Neutrophil (primary cell): ENCODE measurements at regions not wholly inside any gene's neighbourhood (a gene's known extent, or its start where the extent isn't known, plus 50 kb on each side); places are given as distances from the start of the nearest gene placed in this dataset.

ENCODE experiments used
- H3K27ac ChIP-seq: fragments of 200-600 bp; sonication (generic); 2 replicates; pipeline ENCODE4 v1.5.1; 2016; ENCODE audit warnings: mild to moderate bottlenecking, moderate library complexity
- H3K27me3 ChIP-seq: fragments of 200-600 bp; sonication (generic); 2 replicates; pipeline ENCODE4 v1.6.0; 2016; ENCODE audit warnings: mild to moderate bottlenecking
- H3K36me3 ChIP-seq: fragments of 200-600 bp; sonication (generic); 2 replicates; pipeline ENCODE4 v1.5.1; 2017
- H3K4me1 ChIP-seq, 2 experiments: fragments of 200-600 bp in 1 of 2; sonication (generic) in 1 of 2; 1 replicate in 1 of 2; 2 replicates in 1 of 2; pipeline versions ENCODE4 v1.5.1 to v1.6.1; 2013 to 2016; ENCODE audit warnings: low read depth in 1 of 2, low read length in 1 of 2, mild to moderate bottlenecking in 1 of 2, moderate library complexity in 1 of 2; ENCODE audit not compliant: control insufficient read depth in 1 of 2, insufficient read depth in 1 of 2
- H3K4me3 ChIP-seq, 2 experiments: fragments of 200-600 bp in 1 of 2; sonication (generic) in 1 of 2; 1 replicate in 1 of 2; 2 replicates in 1 of 2; pipeline ENCODE4 v1.5.1; 2013 to 2016; ENCODE audit warnings: low read depth in 1 of 2, low read length in 1 of 2, mild to moderate bottlenecking in 1 of 2, moderate library complexity in 1 of 2
- H3K9me3 ChIP-seq: fragments of 200-600 bp; sonication (generic); 2 replicates; pipeline ENCODE4 v1.5.1; 2016
- CTCF ChIP-seq: fragments of 200-600 bp; sonication (generic); IDR thresholded peaks from 2 replicates; pipeline ENCODE4 v1.5.1; 2016; ENCODE audit warnings: antibody characterized with exemption

DNA sequence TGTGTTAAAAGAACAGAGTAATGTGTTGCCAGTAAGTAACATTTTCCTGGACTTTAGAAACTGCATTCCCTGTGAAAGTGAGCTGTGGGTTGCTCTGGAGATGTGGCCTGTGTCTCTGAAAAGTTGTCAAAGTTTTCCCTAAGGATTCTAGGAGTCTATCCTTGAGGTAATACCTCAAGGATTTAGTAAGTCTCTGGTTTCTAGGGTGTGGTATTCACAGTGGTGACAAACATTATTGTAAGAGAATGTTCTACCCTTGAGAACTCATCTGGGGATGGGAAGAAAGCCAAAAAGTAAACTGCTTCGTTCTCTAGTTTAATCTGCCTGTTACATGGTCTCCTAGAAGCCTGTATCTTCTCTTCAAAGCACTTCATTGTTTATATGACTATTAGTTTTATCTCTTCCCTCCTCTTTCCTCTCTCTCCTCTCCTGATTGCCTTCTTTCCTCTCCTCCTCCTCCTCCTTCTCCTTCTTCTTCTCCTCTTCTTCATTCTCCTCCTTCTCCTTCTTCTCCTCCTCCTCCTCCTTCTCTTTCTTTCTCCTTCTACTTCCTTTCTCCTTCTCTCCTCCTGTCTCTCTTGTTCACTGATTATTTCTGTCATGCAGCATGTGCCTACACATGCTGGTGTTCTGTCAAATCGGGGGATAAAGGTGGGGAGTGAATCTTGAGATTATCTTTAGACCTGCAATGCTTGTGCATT is 321.3 kb downstream of the PTTG2 start:
- H3K27me3 ChIP-seq: no peaks in the 10 kb centered on the region
- no peaks in the 10 kb centered on the region for H3K9me3 ChIP-seq
- H3K4me1 ChIP-seq: no peaks in the 10 kb centered on the region
- H3K4me3 ChIP-seq: no peak overlapping the region
- no peak overlapping the region for H3K27ac ChIP-seq
- no peaks in the 10 kb centered on the region for H3K36me3 ChIP-seq
- no peak for TF ChIP-seq CTCF

DNA sequence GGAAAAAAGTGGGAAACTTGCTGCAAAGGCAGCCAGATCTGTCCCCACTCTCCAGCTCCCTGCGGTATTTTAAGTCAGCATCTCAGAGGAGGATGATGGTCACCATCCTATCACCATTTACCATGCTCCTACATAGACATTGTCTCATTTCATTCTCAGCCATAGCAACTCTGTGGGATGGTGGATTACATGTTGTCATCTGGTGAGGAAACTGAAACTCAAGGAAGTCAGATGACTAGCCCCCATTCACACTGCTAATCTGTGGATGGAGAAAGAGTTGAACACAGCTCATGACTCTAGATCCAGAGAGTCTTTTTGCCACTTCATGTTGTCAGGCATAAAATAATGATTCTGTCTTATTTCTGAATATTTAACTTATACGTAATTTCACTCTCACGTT is 323.5 kb downstream of the PTTG2 start:
- H3K36me3 ChIP-seq: no peaks in the 10 kb centered on the region
- no peaks in the 10 kb centered on the region for H3K4me1 ChIP-seq
- TF ChIP-seq CTCF: no peak
- H3K27me3 ChIP-seq: no peaks in the 10 kb centered on the region
- no peaks in the 10 kb centered on the region for H3K9me3 ChIP-seq
- no peak overlapping the region for H3K27ac ChIP-seq
- no peak overlapping the region for H3K4me3 ChIP-seq

DNA sequence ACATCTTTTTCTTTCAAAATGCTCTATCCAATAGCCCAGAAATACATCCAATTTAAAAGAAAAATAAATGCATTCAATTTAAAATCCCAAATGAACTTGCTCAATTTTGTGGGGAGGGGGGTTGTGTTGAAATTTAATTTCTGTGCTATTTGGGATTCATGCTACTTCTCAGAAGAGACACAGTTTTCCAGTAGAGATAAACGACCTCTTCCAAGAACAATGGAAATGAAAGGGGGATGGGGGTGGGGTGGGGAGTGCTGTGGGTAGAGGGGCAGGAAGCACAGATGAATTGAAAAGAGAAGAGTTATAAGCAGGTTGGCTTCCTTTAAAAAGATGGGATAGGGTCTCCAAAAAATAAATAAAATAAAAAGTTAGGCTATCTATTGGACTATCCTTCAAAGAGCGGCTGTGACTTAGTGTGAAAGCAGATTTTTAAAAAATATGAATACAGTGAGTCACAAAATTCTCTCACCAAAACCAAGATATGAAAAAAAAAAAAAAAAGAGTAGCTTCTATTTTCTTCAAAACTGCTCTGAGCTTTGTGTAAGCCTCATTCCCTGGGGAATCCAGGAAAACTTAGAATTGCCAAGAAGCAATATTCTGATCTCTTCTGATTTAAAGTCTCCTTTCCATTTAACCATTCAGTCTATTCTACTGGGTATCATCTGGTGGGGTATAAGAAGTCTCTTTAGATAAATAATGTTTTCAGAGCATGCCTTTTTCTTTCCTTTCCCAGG is 324.3 kb downstream of the PTTG2 start:
- H3K27ac ChIP-seq: no peak overlapping the region
- H3K27me3 ChIP-seq: no peaks in the 10 kb centered on the region
- no peaks in the 10 kb centered on the region for H3K36me3 ChIP-seq
- H3K4me3 ChIP-seq: no peak overlapping the region
- H3K4me1 ChIP-seq: no peaks in the 10 kb centered on the region
- no peaks in the 10 kb centered on the region for H3K9me3 ChIP-seq
- no peak for TF ChIP-seq CTCF

DNA sequence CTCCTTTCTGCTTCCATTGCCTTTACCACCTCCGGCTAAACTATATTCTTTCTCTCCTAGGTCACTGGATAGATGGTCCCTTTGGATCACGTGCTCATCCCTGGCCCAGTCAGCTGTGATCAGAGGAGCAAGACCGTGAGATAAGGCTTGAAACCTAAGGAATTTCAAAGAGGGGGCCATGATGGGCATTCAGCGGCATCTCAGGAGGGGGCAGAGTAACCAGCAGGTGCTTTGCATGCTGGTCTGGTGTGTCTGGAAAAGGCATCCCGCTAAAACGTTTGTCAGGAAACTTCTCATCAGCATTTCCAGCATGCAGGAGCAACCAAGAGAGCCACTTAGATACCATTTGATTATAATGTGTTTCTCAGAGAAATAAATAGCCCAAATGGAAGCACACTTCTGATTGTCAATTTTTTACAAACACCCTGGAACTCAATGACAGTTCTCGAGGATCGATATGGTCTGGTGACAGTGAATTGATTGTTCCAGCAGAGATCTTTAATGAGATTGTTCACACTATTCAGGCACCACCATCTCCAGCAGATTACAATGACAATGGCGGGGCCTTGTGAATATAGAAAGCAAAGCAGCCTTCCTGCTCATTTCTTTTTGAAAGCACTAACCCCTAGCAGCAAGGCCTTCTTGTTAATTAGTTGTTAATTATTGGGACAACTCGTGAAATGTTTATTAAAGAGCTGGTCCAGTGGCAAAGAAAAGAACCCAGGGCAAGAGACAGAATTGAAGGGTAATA is 327.1 kb downstream of the PTTG2 start:
- no peak for TF ChIP-seq CTCF

DNA sequence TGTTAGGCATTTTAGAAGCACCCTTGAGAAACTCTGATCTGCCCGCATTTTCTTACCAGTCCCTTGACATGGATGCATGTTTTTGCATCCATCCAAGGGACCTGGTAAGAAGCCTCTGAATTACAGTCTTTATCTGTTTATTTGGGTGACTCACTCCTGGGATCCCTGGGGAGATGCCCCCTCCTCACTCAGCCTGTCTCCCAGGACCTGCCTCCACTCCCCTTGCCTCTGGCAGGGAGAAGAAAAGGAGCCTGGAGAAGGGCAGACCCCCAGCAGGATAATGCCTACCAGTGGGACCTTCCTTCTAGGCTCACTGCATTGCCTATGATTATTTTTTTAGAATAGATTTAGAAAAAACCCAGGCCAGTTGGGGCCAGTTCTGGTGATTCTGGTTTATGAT is 329.4 kb downstream of the PTTG2 start:
- no peak for TF ChIP-seq CTCF
- H3K27me3 ChIP-seq: no peaks in the 10 kb centered on the region
- H3K36me3 ChIP-seq: no peaks in the 10 kb centered on the region
- no peak overlapping the region for H3K27ac ChIP-seq
- no peaks in the 10 kb centered on the region for H3K4me1 ChIP-seq
- no peak overlapping the region for H3K4me3 ChIP-seq
- H3K9me3 ChIP-seq: no peaks in the 10 kb centered on the region

More for the DNA sequence above, 327.1 kb downstream of the PTTG2 start:
- H3K27me3 ChIP-seq: no peaks in the 10 kb centered on the region
- H3K9me3 ChIP-seq: no peaks in the 10 kb centered on the region
- no peak overlapping the region for H3K4me3 ChIP-seq
- H3K27ac ChIP-seq: no peak overlapping the region
- no peaks in the 10 kb centered on the region for H3K36me3 ChIP-seq
- H3K4me1 ChIP-seq: no peaks in the 10 kb centered on the region
